HG02884 (cell line): ENCODE measurements at regions not wholly inside any gene's neighbourhood (a gene's known extent, or its start where the extent isn't known, plus 50 kb on each side); places are given as distances from the start of the nearest gene placed in this dataset.

Experiments
- ATAC-seq: cut with Tn5 transposase; IDR thresholded peaks from one replicate; pipeline ENCODE4 v1.9.1; 2021; ENCODE audit warnings: mild to moderate bottlenecking, moderate library complexity; ENCODE audit not compliant: unreplicated experiment

GRCh38 chr16:73545755-73546154 lies 497.8 kb upstream of the ZFHX3 start:
- no peak for ATAC-seq

- no peak for ATAC-seq
Measured at GRCh38 chr16:73545290-73545689, 497.4 kb upstream of the ZFHX3 start.

GRCh38 chr16:73544826-73545225 lies 496.9 kb upstream of the ZFHX3 start:
- ATAC-seq = no peak

DNA sequence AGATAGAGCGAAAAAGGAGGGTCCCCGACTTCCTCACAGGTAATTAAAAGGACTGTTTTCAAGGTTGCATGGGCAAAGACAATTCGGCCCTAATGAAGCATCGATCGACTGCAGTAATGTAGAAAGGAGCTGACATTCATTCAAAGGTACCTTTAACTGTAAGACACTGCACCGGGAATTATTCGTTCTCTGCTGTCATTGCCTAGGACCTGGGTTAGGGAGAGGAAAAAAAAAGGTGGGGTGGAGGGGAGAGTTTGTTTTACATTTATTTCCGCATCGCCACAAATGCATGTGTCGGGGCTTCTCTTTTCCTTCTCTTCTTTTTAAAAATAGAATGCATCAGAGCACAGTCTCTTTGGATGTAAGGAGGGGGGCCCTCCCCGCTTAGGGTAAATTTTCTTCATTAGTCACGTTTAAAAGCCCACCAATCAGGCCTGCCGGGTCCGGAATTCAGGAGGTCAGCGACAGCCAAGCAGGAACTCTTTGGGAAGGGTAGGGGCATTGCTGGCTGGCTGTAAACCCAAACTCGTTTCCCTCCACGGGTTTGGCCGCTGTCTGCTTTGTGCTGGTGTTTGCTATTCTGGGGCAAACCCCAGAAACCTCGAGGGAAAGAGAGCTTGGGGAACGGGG lies 496.2 kb upstream of the ZFHX3 start:
- no peak for ATAC-seq

- ATAC-seq = no peak
Measured at GRCh38 chr16:73543331-73543969, 495.5 kb upstream of the ZFHX3 start.

DNA sequence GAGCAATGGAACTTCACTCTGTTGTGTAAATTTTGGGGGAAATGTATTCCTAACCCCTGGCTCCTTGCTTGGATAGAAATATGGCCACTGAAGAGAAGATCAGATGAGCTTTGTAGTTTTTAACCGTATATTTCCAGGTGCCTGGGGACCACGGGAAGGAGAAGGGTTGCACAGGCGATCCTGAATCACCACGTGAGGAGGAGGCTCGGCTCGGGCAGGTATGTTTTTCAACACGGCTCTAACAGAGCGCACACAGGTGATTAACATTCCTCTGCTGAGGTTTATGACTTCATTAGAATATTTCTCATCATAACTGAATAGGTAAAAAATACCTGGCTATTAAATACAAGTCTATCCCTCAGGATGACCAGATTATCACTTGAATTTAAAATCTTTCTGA lies 495.0 kb upstream of the ZFHX3 start:
- no peak for ATAC-seq

GRCh38 chr16:73537921-73538320 lies 490.0 kb upstream of the ZFHX3 start:
- ATAC-seq = no peak

DNA sequence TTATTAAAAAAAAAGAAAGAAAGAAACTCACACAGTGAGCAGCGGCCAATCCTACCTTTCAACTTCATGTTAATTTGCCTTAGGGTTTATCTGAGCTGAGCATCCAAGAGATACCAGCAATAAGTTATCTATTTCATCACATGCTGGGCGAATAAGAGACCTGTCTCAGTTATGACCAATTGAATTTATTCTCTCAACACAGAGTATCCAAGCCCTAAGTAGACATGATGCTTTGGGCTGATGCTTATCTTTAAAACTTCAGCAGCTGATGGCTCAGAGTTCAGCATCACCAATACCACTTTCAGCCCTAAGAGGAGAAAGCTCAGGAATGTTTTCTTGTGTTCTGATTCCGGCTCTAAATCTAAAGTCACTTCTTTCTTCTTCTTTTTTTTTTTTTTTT lies 489.0 kb upstream of the ZFHX3 start:
- ATAC-seq = no peak

- ATAC-seq = no peak
Measured at GRCh38 chr16:73531021-73531420, 483.1 kb upstream of the ZFHX3 start.

GRCh38 chr16:73530529-73530928 lies 482.6 kb upstream of the ZFHX3 start:
- ATAC-seq = no peak

DNA sequence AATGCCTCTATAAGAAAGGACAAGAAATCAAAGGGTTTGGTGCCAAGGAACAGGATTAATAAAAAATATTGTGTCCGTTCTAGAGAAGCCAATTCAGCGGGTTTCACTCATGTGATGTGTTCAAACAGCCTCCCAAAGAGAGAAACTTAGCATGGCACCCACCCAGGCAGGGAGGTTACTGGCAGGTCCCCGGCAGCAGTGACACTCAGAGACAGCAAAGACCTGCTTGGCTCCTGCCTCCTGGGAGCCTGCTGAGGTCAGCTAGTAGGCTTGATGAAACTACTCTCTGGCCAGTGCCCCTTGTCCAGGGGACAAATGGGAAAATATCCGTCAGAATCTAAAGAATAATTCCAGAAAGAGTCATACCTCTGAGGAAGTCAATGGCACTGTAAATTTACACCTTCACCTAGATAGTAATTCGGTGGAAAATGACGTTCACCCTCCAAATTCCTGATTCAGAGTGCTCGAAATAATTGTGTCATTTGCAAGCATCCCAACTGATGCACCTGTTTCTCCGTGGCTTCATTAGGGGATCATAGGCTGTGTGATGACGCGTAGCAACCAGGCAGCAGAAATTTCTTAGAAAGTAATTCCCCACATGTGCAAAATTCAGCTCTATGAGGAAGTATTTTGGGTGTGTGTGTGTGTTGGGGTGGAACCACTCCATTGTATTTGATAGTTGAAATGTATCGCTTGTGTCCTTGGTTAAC lies 481.5 kb upstream of the ZFHX3 start:
- ATAC-seq = no peak

DNA sequence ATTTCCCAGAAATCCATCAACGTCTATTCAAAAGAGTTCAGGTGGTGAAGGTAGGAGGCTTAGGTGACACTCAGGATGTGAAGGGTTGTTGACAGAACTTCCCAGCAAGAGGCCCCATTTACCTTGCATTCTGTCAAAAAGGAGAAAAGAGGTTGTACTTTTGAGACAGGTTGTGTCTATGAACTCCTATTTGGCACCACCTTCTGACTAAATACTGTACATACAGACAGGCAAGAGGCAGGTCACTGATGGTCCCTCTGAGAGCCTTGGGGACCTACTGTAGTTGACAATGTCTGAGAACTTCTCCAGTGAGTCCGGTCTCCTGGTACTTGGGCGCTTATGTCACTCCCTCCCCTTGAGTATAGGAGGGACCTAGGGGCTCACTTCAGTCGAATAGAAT lies 479.3 kb upstream of the ZFHX3 start:
- ATAC-seq = no peak

- no peak for ATAC-seq
Measured at GRCh38 chr16:73526011-73526804, 478.3 kb upstream of the ZFHX3 start.

GRCh38 chr16:73523209-73523608 lies 475.3 kb upstream of the ZFHX3 start:
- no peak for ATAC-seq

- no peak for ATAC-seq
Measured at GRCh38 chr16:73521499-73521898, 473.6 kb upstream of the ZFHX3 start.

DNA sequence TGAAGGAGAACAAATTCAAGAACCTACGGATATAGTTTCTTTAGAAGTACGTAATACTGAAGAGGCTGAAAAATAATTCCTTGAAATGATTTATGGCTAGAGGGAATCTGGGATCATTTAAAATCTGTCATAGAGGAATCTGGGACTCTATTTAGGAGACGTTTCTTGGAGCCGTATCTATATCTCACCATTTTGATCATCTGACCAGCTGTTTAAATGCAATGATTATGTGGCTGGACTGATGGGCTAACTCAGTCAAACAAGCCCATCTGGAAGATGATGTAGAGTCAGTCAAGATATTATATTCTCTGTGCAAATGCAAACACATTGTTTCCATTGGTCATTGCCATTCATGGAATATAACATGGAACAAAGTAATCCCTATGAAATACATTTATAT lies 467.7 kb upstream of the ZFHX3 start:
- ATAC-seq = no peak

DNA sequence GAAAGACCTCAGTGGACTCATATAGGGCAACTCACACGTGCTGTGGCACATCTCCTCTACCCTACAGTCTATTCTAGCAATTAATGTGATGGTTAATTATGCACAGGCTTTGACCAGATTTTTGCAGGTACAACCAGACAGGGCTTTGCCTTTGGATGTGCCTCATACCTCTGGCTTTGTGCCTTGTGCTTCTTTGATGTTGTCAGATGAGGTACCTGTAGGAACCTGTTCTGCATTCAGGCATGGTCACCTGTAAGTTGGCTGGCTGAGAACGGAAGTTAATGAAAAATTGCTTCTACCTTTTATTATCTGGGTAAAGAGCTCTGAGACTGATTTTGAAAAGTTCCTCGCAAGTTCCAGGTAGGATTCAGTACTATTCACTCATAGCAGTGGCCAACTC lies 462.9 kb upstream of the ZFHX3 start:
- no peak for ATAC-seq

DNA sequence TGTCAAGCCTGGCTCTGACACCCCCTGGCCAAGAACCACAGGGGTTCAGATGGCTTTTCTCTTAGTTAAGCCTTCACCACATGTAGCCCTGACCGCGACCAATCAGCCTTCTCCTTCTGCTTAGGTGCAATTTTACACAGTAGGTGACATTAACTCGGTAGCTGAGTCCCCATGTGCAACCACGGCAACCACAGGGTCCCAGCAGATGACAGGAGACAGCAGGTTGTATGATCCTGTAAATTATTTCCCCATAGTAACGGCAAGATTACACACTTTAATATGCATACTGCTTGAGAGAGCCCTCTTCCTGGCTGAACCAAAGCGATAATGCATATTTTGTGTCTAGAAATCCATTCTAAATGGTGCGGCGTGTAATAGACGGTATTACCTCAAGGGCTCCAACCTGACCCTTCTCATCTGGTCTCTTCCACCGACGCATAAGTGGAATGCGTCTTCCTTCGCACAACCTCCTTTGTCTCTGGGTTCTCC lies 458.7 kb upstream of the ZFHX3 start:
- no peak for ATAC-seq

DNA sequence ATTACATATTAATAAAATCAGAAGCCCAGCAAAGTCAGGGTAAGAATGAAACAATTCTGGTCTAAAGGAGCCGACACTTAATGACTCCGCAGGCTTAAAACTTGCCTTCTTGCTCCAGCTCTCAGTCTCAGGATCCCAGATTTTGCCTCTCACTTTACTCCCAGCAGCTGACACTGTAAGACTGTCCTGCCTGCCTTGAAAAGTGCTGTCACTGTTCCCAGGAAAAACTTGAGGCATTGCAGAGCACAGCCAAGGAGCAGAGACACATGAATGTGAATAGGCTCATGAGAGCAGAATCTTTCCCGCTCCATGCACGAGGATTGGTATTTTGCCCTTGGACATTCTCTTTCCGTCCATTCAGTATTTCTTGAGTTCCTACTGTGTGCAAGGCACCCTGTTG lies 457.6 kb upstream of the ZFHX3 start:
- no peak for ATAC-seq

DNA sequence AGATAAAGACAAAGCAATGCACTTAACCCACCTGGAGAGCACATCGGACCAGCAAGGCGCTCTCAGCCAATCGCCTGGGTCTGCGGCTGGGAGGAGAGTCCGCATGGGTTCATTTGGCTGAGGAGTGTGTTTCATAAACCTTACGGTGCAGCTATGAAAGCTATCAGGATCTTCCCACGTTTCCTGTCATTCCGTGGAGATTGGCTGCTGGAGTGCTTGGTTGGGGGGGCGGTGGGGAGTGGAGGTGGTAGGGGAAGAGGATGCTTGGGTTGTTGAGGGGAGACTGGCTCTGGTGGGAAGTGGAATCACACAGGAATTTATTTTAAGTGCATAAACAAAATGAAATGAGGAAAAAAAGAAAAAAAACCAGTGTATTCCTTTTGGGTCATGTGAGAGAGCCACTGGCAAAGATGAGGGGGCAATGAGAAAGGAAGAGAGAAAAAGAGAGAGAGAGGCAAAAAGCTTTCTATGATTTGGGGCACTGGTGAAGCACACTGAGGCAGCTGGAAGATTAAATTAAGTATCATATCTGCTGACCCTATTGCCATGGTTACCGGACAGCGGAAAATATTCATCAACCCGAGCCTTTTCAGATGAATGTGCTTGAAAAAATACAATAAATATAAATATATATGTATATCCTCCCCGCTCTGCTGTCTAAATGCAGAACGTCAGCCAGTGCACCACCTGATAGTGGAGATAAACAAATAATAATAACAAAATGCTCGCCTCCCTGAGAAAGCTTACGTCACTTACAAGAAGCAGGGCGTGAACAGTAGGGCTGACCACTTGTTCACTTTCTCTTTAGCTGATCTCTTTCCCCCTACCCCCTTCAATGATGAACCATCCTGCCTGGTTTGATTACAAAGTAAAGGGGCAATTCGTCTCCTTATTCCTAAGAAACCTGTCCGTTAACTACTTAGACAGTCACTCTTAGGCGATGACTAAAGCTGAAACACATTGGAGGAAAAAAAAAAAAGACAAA lies 457.0 kb upstream of the ZFHX3 start:
- no peak for ATAC-seq
